Activated effector memory CD4-positive, alpha-beta T cell treated with anti-CD3 and anti-CD28 coated beads, Interleukin-2, amount 50 U/mL, for 16 hours (primary cell): ENCODE measurements at regions not wholly inside any gene's neighbourhood (a gene's known extent, or its start where the extent isn't known, plus 50 kb on each side); places are given as distances from the start of the nearest gene placed in this dataset.
A peak's percentile ranks its signal among the peaks of the same experiment; 100 is the strongest.

ENCODE experiments used
- DNase-seq: peaks from one replicate; pipeline ENCODE4 v3.0.0-alpha.2; 2020

GRCh38 chr2:42987112-42987922, 194.9 kb upstream of the HAAO start:
- DNase-seq, result peak; percentile 21

GRCh38 chr2:42984617-42985016, 192.2 kb upstream of the HAAO start:
- peak; percentile 8 for DNase-seq

GRCh38 chr2:42984081-42984480, 191.7 kb upstream of the HAAO start:
- DNase-seq, result no peak

- DNase-seq, result peak; percentile 17
Measured at GRCh38 chr2:42980764-42981416, 188.5 kb upstream of the HAAO start.

GRCh38 chr2:42979870-42980763, 187.7 kb upstream of the HAAO start:
- DNase-seq, result peak; percentile 28

- DNase-seq, result peak; percentile 22
Measured at GRCh38 chr2:42979416-42979869, 187.1 kb upstream of the HAAO start.

- DNase-seq, result peak; percentile 49
Measured at GRCh38 chr2:42978887-42979415, 186.6 kb upstream of the HAAO start.

- DNase-seq, result peak; percentile 43
Measured at GRCh38 chr2:42978175-42978886, 185.9 kb upstream of the HAAO start.

GRCh38 chr2:42977270-42978174, 185.1 kb upstream of the HAAO start:
- peak; percentile 50 for DNase-seq

- peak; percentile 41 for DNase-seq
Measured at GRCh38 chr2:42976351-42976750, 184.0 kb upstream of the HAAO start.

GRCh38 chr2:42974721-42975717, 182.6 kb upstream of the HAAO start:
- peak; percentile 81 for DNase-seq

GRCh38 chr2:42974169-42974720, 181.9 kb upstream of the HAAO start:
- peak; percentile 12 for DNase-seq

- peak; percentile 34 for DNase-seq
Measured at GRCh38 chr2:42973726-42974125, 181.3 kb upstream of the HAAO start.

- peak; percentile 55 for DNase-seq
Measured at GRCh38 chr2:42972933-42973516, 180.6 kb upstream of the HAAO start.

- peak; percentile 4 for DNase-seq
Measured at GRCh38 chr2:42971947-42972736, 179.8 kb upstream of the HAAO start.

GRCh38 chr2:42971381-42971780, 179.0 kb upstream of the HAAO start:
- DNase-seq, result peak; percentile 24

- no peak for DNase-seq
Measured at GRCh38 chr2:42970151-42970550, 177.8 kb upstream of the HAAO start.
